Thyroid gland (tissue), 4 donors: ENCODE measurements at regions not wholly inside any gene's neighbourhood (a gene's known extent, or its start where the extent isn't known, plus 50 kb on each side); places are given as distances from the start of the nearest gene placed in this dataset.
"Not testable (repeated sequence)": the region's sequence is repeated elsewhere in the genome, so short reads cannot be mapped to it uniquely, and the experiment has no call there.

ENCODE experiments used
- DNase-seq, 2 donors: peaks; one replicate each; pipeline ENCODE4 v3.0.0-alpha.2; 2019
- H3K27ac ChIP-seq, 3 donors: fragments of 200-600 bp; sonication (generic); 1 replicate in 2 of 3; 2 replicates in 1 of 3; pipeline ENCODE4 v1.5.1; 2016 to 2019; ENCODE audit warnings: mild to moderate bottlenecking in 1 of 3, moderate library complexity in 1 of 3
- H3K27me3 ChIP-seq: fragments of 200-600 bp; sonication (generic); one replicate; pipeline ENCODE4 v1.5.1; 2019
- H3K36me3 ChIP-seq, 2 donors: fragments of 200-600 bp; sonication (generic); one replicate each; pipeline ENCODE4 v1.5.1; 2016 to 2019
- H3K4me1 ChIP-seq, 2 donors: fragments of 200-600 bp; sonication (generic); one replicate each; pipeline ENCODE4 v1.5.1; 2017 to 2019
- H3K4me3 ChIP-seq, 3 donors: fragments of 200-600 bp; sonication (generic); replicated peaks in 1 of 3; 1 replicate in 2 of 3; 2 replicates in 1 of 3; pipeline ENCODE4 v1.5.1; 2016; ENCODE audit warnings: mild to moderate bottlenecking in 1 of 3
- H3K9me3 ChIP-seq: fragments of 200-600 bp; sonication (generic); one replicate; pipeline ENCODE4 v1.5.1; 2017
- POLR2A ChIP-seq, 2 donors: fragments of 450-650 bp; IDR thresholded peaks; one replicate each; pipeline ENCODE4 v1.6.1; 2017; ENCODE audit warnings: antibody characterized with exemption in 2 of 2, mild to moderate bottlenecking in 2 of 2, moderate library complexity in 1 of 2
- WGBS, 2 donors: methylation state at CpG; one replicate each; pipeline ENCODE4 v1.1.5; 2017; 5-methylcytosine and 5-hydroxymethylcytosine counted together
- intact Hi-C: fragments of 100-400 bp; cut with DNase I; formaldehyde crosslinking; loops from one replicate; pipeline ENCODE4 v1.15.1; 2023
- TF ChIP-seq, protein P1 (sequence below), 6 experiments: fragments of 200-600 bp in 3 of 6; fragments of 450-650 bp in 3 of 6; sonication (generic) in 3 of 6; IDR thresholded peaks; one replicate each; pipeline ENCODE4 v1.5.1; 2016 to 2019; ENCODE audit warnings: antibody characterized with exemption in 6 of 6, mild to moderate bottlenecking in 2 of 6, inconsistent platforms in 1 of 6, moderate library complexity in 1 of 6

DNA sequence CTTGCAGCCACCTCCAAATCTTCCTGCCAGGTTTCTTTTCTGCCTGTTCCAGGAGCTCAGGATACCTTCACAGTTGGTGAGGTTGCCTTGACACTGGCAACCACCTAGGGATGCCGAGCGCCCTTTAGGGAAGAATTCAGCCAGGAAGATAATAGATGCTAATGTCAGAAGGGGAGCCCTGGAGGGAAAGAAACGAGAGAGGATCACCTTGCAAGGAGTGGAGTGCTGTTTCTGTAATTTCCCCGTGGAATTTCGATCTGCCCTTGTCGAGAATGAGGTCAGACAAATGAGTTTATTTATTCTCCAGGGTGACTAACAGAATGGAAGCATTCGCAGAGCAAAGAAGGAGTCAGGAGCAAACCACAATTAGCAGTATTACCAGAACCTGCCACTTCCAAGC is 315.8 kb upstream of the KAZN start:
- WGBS, 2 donors: 68 to 69% methylated on average over 7 of the region's 7 CpGs
- Histone ChIP-seq H3K36me3 (no peaks in the 10 kb centered on the region), H3K27ac (no peak overlapping the region), H3K9me3 (no peaks in the 10 kb centered on the region), H3K27me3 (no peaks in the 10 kb centered on the region), H3K4me3 (no peak overlapping the region), H3K4me1 (peaks cover 12 to 14% of the 10 kb centered on the region in 2 donors)
- DNase-seq: no peak
- intact Hi-C loops: no loop called here
- TF ChIP-seq, protein P1, sequence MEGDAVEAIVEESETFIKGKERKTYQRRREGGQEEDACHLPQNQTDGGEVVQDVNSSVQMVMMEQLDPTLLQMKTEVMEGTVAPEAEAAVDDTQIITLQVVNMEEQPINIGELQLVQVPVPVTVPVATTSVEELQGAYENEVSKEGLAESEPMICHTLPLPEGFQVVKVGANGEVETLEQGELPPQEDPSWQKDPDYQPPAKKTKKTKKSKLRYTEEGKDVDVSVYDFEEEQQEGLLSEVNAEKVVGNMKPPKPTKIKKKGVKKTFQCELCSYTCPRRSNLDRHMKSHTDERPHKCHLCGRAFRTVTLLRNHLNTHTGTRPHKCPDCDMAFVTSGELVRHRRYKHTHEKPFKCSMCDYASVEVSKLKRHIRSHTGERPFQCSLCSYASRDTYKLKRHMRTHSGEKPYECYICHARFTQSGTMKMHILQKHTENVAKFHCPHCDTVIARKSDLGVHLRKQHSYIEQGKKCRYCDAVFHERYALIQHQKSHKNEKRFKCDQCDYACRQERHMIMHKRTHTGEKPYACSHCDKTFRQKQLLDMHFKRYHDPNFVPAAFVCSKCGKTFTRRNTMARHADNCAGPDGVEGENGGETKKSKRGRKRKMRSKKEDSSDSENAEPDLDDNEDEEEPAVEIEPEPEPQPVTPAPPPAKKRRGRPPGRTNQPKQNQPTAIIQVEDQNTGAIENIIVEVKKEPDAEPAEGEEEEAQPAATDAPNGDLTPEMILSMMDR (IDR thresholded peaks at IDR 0.05): no peak
- TF ChIP-seq POLR2A (IDR thresholded peaks at IDR 0.05): no peak

DNA sequence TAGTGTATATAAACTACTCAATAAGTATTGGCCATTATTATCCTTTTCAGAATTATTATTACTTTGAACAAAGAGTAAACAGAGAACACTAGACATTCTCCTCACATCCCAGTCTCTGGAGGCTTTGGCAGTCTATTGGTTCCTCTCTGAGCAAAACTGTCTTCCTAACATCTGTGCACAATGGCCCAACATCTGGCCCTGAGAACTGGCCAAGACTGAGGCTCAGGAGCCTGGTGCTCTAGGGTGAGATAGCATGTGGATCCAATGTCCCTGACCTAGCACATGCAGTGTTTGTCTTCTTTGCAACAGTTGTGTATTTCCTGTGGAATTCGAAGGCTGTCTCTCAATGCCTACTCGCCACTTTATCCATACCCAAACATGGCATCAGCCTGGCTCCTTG is 313.2 kb upstream of the KAZN start:
- TF ChIP-seq, protein P1 (IDR thresholded peaks at IDR 0.05): no peak
- TF ChIP-seq POLR2A (IDR thresholded peaks at IDR 0.05): no peak
- intact Hi-C loops: no loop called here
- DNase-seq: no peak
- Histone ChIP-seq H3K4me3 (no peak overlapping the region), H3K27ac (no peak overlapping the region), H3K9me3 (no peaks in the 10 kb centered on the region), H3K36me3 (no peaks in the 10 kb centered on the region), H3K27me3 (no peaks in the 10 kb centered on the region), H3K4me1 (peaks cover 12 to 14% of the 10 kb centered on the region in 2 donors)
- WGBS, 2 donors: 88 to 100% methylated on average over 2 of the region's 2 CpGs

DNA sequence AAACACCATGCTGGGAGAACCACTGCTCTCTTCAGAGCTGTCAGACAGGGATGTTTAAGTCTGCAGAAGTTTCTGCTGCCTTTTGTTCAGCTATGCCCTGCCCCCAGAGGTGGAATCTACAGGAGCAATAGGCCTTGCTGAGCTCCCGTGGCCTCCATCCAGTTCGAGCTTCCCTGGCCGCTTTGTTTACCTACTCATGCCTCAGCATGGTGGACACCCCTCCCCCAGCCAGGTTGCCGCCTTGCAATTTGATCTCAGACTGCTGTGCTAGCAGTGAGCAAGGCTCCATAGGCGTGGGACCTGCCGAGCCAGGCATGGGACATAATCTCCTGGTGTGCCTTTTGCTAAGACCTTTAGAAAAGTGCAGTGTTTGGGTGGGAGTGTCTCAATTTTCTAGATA is 307.3 kb upstream of the KAZN start:
- 59% methylated on average over 5 to 6 of the region's 6 CpGs for WGBS, 2 donors
- H3K4me1 ChIP-seq, H3K36me3 ChIP-seq, H3K27ac ChIP-seq, H3K9me3 ChIP-seq, H3K4me3 ChIP-seq, intact Hi-C loops, H3K27me3 ChIP-seq: not testable (repeated sequence)
- DNase-seq: peak; percentile 37 to 52

DNA sequence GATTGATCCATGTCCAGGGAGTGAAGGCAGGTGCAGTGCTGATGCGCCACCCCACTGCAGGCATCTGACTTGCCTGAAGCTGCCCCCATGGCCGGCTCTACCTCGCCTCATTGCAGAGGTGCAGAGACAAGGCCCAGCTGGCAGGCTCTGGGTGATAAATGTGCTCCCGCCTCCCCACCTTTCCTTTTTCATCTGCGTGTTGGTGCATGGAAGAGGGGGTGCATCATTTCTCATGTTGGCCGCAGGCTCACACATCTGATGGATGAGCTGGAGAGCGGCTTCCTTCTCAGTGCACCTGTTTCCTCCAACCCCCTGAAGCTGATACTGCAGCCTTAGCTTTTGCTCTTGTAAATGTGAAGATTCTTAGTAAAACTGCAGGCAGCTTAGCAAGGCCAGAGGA is 306.0 kb upstream of the KAZN start:
- no peaks in the 10 kb centered on the region for H3K27me3 ChIP-seq
- no peaks in the 10 kb centered on the region for H3K36me3 ChIP-seq
- 79 to 90% methylated on average over 7 of the region's 7 CpGs for WGBS, 2 donors
- H3K4me1 ChIP-seq: no peaks in the 10 kb centered on the region
- DNase-seq: no peak
- no peaks in the 10 kb centered on the region for H3K9me3 ChIP-seq
- intact Hi-C loops: no loop called here
- no peak for TF ChIP-seq POLR2A (IDR thresholded peaks at IDR 0.05)
- TF ChIP-seq, protein P1 (IDR thresholded peaks at IDR 0.05): no peak
- H3K27ac ChIP-seq: no peak overlapping the region
- no peak overlapping the region for H3K4me3 ChIP-seq

DNA sequence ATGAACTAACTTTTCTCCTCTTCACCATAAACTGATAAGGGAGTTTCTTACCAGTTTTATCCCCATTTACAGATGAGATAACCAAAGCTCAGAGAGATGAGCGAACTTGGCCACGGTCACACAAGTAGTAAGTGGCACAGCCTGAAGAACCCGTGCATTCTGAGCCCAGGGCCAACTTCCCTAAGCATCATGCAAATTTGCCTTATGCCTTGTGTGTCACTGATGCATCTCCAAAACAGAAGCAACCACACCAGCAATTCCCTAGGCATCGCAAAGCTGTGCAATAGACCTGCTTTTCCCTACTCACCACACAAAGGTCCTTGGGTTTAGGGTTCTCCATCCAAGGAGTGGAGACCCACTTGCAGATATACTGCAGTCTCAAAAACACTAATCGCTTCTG is 304.5 kb upstream of the KAZN start:
- H3K27me3 ChIP-seq: no peaks in the 10 kb centered on the region
- no peaks in the 10 kb centered on the region for H3K9me3 ChIP-seq
- 89 to 98% methylated on average over 5 of the region's 5 CpGs for WGBS, 2 donors
- DNase-seq: no peak
- no peak overlapping the region for H3K4me3 ChIP-seq
- TF ChIP-seq POLR2A (IDR thresholded peaks at IDR 0.05): no peak
- TF ChIP-seq, protein P1 (IDR thresholded peaks at IDR 0.05): no peak
- no peak overlapping the region for H3K27ac ChIP-seq
- intact Hi-C loops: no loop called here
- H3K4me1 ChIP-seq: no peaks in the 10 kb centered on the region
- no peaks in the 10 kb centered on the region for H3K36me3 ChIP-seq
